Stimulated activated CD4-positive, alpha-beta T cell treated with anti-CD3 and anti-CD28 coated beads, Interleukin-12 subunit alpha, Interleukin-12 subunit beta, amount 100 ng/mL, for 48 hours (primary cell): ENCODE measurements at regions not wholly inside any gene's neighbourhood (a gene's known extent, or its start where the extent isn't known, plus 50 kb on each side); places are given as distances from the start of the nearest gene placed in this dataset.

Source experiments
- DNase-seq, 3 donors: peaks; one replicate each; pipeline ENCODE4 v3.0.0-alpha.2; 2020; ENCODE audit warnings: low read depth in 2 of 3, low spot score in 1 of 3

DNA sequence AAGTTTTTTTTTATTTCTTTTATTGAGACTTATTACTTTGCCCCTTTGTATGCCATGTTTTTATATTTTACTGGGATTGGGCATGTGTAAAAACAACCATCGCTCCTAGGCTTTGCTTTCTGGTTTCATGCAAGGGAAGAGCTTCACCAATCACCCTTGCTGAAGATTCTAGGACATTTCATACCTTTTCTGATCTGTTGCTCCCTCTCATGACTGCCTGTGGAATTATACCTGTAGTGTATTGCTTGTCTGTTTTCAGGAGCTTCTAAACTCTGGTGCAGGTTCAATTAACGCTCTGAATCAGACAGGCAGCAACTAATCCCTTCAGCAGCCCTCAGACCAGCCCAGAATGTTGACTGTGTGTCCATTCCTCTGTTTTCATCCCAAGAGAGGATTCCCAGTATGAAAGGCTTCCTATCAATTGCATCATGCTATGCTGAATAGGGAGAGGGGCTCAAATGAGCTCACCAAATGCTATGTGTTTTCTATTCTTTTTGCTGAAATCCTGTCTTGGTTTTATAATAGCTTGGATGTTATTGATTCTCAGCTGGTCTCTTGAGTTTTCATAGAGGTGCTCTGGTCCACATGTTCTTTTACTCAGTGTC, 572.9 kb upstream of the CDH6 start:
- no peak for DNase-seq

DNA sequence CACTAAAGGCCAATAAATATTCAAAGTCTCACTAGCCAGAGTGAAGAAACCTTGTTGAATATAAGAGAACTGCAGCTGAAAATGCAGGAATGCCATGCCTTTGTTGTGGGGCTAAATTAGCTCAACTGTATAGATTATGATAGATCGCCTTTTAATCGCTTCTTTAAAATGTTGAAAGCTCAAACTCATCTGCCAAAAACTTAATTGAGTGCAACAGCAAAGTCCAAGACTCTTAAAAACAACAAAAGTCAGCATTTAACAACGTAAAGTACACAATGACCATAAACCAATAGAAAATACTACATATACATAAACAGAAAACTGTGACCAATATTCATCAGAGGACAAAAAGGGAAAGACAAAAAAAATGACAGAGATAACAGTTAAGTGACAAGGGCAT, 585.0 kb upstream of the CDH6 start:
- DNase-seq: no peak

DNA sequence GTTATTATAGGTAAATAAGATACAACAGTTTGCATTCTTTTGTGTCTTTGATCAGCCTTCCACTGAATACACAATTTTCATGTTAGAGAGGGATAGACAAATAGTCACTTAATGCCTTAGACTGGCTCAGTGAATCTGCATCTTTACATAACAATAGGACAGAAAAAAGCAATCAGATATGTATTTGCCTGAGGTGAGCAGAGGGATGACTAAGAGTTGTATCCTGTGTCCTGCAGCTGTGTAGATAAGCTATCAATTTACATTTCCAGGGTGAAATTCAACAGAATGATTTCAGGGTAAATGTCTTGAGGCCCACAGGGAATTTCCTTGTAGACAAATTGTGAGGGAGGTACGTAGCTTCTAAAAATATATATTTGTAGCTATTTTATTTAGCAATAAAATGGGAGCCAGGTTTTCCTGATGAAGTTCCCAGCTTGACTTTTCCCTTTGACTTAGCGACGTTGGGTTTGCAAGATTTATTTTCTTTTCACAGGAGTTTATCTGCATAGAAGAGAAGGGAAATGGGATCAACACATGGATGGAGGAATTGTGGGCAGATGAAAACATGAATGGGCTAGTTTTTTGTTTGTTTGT, 586.1 kb upstream of the CDH6 start:
- DNase-seq: no peak

GRCh38 chr5:30605693-30606268, 587.7 kb upstream of the CDH6 start:
- no peak for DNase-seq

- no peak for DNase-seq
These were observed 588.7 kb upstream of the CDH6 start for GRCh38 chr5:30604648-30605262.

DNA sequence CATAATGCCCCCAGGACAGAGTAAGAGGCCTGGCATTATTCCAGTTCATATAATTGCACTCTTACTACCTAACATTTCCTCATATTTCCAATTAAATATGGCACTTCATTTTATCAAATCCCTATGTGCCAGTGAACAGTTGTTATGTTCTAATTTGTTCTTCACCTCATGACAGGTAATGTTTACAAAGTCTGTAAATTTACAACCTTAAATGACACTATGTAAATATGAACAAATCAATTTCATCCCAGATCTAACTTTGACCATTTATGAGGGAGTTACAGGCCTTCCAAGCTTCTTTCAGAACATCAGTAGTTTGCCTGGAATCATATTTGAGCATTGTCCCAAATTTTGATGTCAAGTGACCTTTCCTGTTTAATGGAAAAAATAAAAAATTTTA, 592.6 kb upstream of the CDH6 start:
- no peak for DNase-seq

GRCh38 chr5:30596495-30597064, 596.9 kb upstream of the CDH6 start:
- DNase-seq: no peak

GRCh38 chr5:30594331-30594730, 599.2 kb upstream of the CDH6 start:
- DNase-seq: no peak

DNA sequence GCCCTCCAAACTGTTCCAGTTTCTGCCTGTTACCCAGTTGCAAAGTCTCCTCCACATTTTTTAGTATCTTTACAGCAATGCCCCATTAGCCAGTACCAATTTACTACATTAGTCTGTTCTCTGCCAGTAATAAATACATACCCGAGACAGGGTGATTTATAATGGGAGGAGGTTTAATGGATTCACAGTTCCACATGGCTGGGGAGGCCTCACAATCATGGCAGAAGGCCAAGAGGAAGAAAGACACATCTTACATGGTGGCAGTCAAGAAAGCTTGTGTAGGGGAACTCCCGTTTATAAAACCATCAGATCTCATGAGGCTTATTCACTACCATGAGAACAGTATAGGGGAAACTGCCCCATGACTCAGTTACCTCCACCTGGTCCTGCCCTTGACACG, 600.7 kb upstream of the CDH6 start:
- DNase-seq: no peak

DNA sequence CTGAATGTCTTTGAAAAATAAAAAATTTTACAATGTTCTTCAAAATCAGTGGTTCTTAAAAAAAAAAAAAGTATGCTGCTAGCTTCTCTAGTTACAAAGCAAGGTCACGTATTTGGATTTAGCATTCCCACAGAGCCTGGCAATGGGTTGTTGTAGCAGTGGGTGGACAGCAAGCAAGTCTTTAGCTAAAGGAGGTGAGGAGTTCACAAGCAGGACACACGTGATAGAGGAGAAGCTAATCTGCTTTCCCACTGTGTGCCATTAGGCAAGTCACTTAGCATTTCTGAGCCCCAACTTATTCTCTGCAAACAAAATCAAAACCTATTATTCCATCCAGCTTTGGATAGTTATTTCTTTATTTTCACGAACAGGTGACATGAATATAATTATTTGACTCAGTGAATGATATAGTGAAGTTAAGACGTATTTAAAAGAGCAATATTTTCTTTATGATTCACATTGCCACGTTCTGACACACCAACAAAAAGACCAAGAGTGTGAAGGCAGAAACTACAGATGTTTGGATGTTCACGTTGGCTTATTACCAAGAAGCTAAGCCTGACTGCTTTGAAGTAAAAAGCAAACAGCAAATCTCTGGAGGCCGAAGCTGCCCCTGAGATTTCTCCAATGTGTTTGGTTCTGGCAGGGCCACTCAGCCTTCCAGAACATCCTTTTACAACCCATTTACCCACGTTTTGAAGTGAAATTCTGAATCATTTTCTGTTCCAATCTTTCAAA, 612.1 kb upstream of the CDH6 start:
- no peak for DNase-seq

GRCh38 chr5:30574761-30575160, 618.7 kb upstream of the CDH6 start:
- no peak for DNase-seq

DNA sequence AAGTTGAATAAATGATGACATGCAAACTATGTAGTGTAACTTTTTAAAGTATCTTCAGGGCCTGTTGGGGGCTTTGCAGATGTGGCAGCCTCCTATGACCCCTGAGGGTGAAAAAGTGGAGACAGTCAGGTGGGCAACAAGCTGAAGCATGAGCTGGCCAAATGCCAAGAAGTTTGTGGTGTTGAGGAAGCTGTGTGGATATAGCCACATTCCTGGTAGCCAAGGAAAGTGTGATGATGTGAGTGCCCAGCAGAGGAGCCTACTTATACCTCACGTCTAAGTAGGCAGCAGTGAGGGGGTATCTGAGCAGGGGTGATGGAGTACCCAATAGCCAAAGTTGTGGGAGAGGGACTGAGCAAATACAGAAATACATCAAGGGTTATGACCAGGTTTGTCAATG, 621.2 kb upstream of the CDH6 start:
- DNase-seq: no peak

GRCh38 chr5:30561771-30562170, 631.7 kb upstream of the CDH6 start:
- no peak for DNase-seq

GRCh38 chr5:30551618-30552017, 641.9 kb upstream of the CDH6 start:
- DNase-seq: no peak

DNA sequence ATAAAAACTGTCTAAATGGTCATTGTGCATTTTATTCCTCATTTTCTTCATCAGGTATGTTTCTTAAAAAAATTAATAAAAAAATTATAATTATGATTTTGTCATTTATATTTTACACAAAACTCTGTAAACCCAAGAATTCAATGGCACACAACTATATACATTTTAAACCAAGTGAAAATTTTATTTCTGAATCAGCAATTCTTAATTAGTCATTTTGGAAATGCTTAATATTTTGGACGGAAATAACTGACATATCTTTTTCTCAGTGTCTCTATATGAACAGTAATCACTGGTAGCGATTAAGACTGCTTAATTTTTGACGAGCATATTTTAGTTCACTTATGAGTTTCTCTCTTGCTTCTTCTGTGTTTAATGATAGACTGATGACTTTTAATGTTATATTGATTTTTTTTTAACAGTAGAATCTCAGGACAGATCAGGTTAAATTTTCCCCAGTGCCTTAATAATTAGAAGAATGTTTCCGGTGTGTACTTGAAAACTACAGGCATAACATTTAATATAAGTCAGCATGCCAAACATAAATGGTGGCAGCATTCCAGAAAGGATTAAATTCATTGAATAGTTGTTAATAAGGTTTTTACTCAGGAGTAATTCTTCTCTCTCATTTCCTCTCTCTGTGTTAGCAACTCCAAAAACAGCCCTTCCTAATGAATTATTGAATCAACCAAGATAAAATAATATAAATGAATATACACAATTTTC, 644.7 kb upstream of the CDH6 start:
- DNase-seq: no peak

DNA sequence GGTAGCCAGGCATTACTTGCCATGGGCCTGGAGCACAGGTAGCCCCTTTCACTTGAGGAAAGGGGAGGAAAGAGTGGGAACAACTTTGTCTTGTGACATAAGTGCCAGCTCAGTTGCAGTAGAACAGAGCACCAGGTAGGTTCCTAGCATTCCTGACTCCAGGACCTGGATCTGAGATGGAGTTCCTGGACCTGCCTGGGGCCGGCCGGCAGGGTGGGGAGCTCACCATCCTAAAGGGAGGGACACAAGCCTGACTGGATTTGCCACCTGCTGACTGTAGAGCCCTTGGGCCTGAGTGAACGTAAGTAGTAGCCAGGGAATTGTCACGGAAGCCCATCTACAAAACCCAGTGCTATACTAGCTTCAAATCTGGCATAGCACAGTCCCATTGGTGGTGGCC, 653.3 kb upstream of the CDH6 start:
- no peak for DNase-seq

- no peak for DNase-seq
These were observed 654.4 kb upstream of the CDH6 start for GRCh38 chr5:30539004-30539634.

- DNase-seq: no peak
These were observed 668.1 kb upstream of the CDH6 start for GRCh38 chr5:30525353-30525752.

- DNase-seq: no peak
These were observed 669.1 kb upstream of the CDH6 start for GRCh38 chr5:30524428-30524827.

GRCh38 chr5:30523061-30523460, 670.4 kb upstream of the CDH6 start:
- no peak for DNase-seq
